ENCODE measurements at regions not wholly inside any gene's neighbourhood (a gene's known extent, or its start where the extent isn't known, plus 50 kb on each side); places are given as distances from the start of the nearest gene placed in this dataset.

- TF ChIP-seq CTCF (conservative IDR thresholded peaks at IDR 0.05; ENCODE audit: low read depth, low read length) = no peak
Observed at GRCh38 chrX:69077895-69078455, 87.3 kb downstream of the PJA1 start.

GRCh38 chrX:69076088-69076487 lies 89.2 kb downstream of the PJA1 start:
- no peak for TF ChIP-seq CTCF (conservative IDR thresholded peaks at IDR 0.05; ENCODE audit: low read depth, low read length)
- H3K4me3 ChIP-seq (ENCODE audit: low read depth, low read length) = no peak overlapping the region
- no peak for DNase-seq (ENCODE audit: low read depth)

More at GRCh38 chrX:69077895-69078455, 87.3 kb downstream of the PJA1 start:
- no peak for DNase-seq (ENCODE audit: low read depth)
- H3K4me3 ChIP-seq (ENCODE audit: low read depth, low read length) = no peak overlapping the region

- TF ChIP-seq CTCF (conservative IDR thresholded peaks at IDR 0.05; ENCODE audit: low read depth, low read length) = no peak
- DNase-seq (ENCODE audit: low read depth) = no peak
- no peak overlapping the region for H3K4me3 ChIP-seq (ENCODE audit: low read depth, low read length)
Observed at GRCh38 chrX:69074726-69075125, 90.5 kb downstream of the PJA1 start.

- TF ChIP-seq CTCF (conservative IDR thresholded peaks at IDR 0.05; ENCODE audit: low read depth, low read length) = no peak
- no peak overlapping the region for H3K4me3 ChIP-seq (ENCODE audit: low read depth, low read length)
- DNase-seq (ENCODE audit: low read depth) = no peak
Observed at GRCh38 chrX:69073721-69074120, 91.5 kb downstream of the PJA1 start.

GRCh38 chrX:69073241-69073640 lies 92.0 kb downstream of the PJA1 start:
- no peak overlapping the region for H3K4me3 ChIP-seq (ENCODE audit: low read depth, low read length)
- no peak for DNase-seq (ENCODE audit: low read depth)
- TF ChIP-seq CTCF (conservative IDR thresholded peaks at IDR 0.05; ENCODE audit: low read depth, low read length) = no peak

GRCh38 chrX:69072486-69073006 lies 92.7 kb downstream of the PJA1 start:
- DNase-seq (ENCODE audit: low read depth) = no peak
- TF ChIP-seq CTCF (conservative IDR thresholded peaks at IDR 0.05; ENCODE audit: low read depth, low read length) = no peak
- H3K4me3 ChIP-seq (ENCODE audit: low read depth, low read length) = no peak overlapping the region
